ENCODE measurements at regions not wholly inside any gene's neighbourhood (a gene's known extent, or its start where the extent isn't known, plus 50 kb on each side); places are given as distances from the start of the nearest gene placed in this dataset.
"Not testable (repeated sequence)": the region's sequence is repeated elsewhere in the genome, so short reads cannot be mapped to it uniquely, and the experiment has no call there.

DNA sequence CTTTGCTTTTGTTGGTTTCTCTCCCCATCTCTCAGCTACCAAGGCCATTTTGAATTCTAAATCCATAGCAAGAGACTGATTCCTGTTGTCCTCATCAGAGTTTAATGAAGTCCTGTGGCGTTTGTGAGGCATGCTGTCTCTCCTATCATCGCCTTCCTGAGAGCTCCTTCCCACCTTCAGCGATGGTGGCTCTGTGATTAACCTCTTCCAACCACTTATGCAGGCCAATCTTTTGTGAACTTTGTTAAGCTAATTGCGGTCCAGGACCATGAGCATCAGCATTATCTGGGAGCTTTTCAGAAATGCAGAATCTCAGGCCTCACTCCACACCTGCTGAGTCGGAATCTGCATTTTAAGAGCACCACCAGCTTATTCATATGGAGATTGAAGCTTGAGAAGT is 272.5 kb upstream of the CDYL start:
- no peak for DNase-seq (ENCODE audit: low read depth)

DNA sequence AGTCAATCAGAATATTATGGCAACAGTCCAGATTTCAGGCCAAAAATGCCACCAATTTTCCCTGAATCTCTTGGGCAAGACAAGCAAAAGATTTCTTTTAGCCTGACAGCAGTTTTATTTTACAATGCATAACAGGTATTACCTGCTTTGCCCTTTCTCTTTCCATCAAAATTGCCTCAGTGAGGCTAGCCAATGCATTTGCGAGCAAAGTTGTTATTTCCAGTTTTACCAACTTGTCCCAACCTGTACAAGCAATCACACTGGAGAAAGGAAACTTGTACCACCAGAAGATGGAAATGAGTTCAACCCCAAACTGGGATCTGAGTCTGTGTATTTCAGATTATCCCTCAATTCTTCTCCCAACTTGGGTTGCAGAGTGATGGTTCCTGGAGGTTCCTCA is 279.9 kb upstream of the CDYL start:
- DNase-seq (ENCODE audit: low read depth): no peak

DNA sequence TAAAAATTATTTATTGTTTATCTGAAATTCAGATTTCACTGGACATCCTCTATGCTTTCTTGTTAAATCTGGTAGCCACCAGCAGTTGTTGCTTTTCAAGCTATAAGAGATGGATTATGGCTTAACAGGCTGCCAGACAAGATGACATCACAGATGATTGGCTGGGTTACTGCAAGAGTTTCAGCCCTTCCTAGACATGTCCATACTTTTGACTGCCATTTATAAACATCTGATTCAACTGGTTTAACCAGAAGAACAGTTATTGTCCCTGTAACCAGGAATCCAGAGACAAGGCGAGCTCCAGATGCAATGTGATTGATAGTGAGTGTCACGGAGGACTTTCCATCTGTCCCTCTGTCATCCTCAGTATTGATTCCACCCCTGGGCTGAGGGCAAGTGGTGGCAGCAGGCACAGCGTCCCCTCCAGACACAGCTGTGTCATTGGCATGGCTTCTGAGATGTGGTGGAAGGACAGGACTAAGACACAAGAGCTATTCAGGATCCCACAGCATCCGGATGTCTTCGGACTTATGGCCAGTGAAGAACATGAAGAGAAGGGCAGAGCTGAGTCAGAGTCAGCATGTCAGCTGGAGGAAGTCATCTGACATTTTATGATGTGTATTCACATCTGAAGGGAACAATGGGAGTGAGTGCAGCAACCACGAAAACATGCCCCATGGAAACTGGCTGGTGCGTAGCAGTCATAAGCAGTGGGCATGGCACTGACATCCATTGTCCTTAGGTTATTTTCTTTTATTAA is 284.5 kb upstream of the CDYL start:
- DNase-seq (ENCODE audit: low read depth): peak; percentile 25

DNA sequence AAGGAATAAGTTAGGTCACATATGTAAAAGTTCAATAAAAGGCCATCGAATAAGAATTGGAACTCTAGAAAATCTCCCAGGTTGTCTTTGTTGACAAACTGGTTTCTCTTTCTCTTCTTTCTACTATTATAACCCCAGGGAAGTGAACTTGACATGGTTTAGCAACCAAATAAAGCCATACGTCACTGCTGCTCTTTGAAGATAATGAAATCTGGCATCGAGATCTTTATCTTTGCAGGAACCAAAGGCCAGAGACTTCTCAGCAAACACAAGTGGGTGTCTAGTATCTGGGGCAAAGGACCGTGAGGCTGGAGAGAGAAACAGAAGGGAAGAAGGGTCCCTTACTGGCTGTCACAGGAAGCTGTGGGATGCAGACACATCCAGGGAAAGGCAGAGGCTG is 286.7 kb upstream of the CDYL start:
- no peak for DNase-seq (ENCODE audit: low read depth)

DNA sequence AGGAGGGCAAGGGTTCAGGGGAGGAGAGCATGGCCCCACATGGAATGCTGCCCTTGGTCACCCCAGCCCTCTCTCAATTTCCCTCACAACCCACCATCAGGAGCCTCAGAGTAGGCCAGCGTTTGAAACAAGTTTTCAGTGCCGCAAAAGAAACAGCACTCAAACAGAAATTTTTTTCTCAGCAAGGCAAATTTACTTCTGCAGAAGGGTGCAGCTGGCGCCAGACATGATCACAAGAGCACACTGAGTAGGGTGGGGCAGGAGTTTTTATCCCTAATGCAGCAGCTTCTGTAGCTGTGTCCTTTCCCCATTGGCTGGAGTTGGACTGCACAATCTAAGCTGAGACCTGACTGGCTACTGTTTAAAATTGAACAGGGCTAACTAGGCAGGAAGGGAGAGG is 287.8 kb upstream of the CDYL start:
- DNase-seq (ENCODE audit: low read depth): no peak

DNA sequence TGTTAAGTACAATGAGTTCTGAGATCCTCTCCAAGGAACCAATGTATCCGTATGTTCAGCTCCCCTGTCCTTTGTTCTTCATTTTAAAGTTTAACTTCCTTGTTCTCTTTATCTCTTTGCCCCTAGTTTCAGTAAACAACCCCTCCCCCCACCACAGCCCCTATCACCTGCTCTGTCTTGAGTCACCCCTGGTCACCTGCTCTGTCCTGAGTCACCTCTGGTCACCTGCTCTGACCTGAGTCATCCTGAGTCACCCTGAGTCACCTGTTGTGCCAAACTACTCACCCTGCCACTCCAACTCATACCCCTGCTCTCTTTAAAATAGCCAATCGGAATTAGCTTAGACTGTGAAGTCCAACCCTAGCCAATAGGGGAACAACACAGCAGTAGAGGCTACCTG is 288.7 kb upstream of the CDYL start:
- DNase-seq (ENCODE audit: low read depth): peak; percentile 61

DNA sequence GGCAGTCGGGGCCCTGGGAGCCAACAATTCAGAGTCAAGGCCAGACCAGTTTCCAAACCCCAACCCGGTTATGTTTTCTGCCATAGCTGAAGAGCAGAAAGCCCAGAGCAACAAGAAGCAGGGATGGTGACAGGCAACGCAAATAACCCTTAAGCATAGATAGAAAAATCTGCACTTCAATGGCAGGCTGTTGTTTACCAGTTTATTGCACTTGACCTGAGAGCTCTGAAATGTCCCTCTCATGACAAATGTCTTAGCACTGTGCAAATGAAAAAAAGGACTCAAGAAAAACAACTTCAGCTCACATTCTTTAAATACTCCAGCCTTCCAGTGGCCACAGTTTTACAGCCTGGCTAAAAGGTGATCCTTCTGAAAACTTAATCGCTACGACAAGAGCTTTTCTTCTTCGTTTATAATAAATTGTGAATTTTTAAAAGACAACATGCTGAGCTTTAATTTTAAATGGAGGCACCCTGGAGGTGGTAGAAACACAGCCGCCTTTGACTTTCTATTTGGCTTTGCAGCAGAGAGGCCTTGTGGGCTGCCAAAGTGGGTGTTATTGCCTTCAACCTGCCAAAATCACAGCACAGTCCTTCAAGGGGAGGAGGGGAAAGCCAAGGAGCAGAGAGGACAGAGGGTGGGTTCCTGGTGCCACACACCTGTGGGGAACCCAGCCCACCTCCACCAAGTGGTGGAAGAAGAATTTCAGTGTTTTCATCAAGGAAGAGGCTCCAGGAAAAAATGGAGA is 289.5 kb upstream of the CDYL start:
- no peak for DNase-seq (ENCODE audit: low read depth)

DNA sequence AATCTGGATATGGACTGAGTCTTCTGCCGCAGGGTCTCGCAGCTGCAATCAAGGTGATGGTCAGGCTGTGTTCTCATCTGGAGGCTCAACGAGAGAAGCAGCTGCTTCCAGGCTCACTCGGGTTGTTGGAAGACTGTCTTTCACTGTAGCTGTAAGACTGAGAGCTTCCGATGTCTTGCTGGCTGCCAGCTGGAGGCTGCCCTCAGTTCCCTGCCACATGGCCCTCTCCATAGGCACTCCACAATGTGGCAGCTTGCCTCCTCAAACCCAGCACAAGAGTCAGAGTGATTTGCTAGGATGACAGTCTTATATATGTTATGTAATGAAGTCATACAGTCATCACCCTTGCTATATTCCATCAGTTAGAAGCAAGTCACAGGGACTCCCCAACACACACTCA is 290.5 kb upstream of the CDYL start:
- DNase-seq (ENCODE audit: low read depth): no peak

DNA sequence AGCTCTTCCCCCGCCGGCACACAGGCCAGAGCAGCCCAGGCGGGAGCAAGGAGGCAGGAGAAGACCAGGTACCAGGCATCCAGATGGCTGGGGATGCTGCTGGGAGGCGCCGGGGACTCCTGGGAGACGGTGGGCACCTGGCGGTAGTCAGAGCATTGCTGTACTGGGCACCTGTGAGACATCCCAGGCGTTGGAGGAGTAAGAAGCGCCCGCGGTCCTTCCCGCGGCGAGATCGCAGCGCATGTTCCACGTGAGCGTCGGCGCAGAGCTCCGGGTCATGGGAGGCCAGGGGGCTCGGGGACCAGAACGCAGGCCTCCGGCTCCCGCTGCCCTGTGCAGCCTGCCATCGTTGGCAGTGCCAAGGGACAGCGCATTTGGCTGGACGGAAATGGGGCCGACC is 293.7 kb upstream of the CDYL start:
- DNase-seq (ENCODE audit: low read depth): no peak

DNA sequence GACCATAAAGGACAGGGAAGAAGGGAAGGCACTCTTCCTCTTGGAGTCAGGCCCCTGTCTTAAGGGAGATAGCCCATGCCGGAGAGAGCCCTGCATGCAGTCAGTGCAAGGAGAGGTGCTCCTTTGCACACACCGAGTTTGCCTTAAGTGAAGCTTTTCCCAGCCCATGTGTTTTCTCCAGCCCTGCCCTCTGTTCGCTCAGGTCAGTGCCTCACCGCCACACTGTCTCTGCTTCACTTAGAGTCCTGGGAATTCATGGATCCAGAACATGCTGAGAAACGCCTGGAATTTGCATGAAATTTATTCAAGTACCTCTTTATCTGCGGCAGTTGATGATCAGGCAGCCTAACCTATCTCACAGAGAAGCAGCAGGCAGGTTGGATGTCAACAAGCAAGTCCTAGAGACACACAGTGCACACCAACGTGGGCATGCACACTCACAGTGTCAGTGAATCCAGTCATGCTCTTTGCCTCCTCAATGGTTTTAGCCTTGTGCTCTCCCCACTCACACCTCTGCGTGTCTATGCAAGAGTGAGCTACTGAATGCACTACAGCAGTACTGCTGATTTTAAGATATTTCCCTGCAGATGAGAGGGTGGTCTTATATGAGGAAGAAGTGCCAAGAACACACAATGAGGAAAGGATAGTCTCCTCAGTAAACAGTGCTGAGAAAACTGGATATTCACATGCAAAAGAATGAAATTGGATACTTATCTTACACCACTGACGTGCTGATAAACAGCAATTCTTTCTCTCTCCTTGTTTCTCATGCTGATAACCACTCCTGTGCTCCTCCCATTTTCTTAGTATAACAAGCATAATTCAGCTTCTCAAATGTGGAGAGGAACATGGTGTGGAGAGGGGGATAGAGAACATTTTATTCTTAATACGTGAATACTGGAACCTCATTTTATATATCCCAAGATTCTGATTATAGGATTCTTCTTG is 295.1 kb upstream of the CDYL start:
- DNase-seq (ENCODE audit: low read depth): no peak

DNA sequence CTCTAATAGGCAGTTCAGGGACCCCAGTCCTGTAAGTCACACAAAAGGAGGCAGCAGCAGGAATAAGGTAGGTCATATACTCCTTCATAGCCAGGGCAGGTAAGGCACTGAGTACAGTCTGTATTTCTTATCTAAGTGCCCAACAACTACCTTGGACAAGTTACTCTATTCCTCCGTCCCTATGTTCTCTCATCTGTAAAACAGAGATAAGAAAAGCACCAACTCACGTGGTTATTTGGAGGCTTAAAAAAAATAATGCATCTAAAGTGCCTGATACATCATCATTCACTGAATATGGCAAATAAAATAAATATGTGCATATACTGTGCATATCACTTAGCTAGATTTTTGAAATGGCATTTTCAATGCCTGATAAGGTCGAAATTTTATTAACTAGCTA is 298.1 kb upstream of the CDYL start:
- no peak for DNase-seq (ENCODE audit: low read depth)

DNA sequence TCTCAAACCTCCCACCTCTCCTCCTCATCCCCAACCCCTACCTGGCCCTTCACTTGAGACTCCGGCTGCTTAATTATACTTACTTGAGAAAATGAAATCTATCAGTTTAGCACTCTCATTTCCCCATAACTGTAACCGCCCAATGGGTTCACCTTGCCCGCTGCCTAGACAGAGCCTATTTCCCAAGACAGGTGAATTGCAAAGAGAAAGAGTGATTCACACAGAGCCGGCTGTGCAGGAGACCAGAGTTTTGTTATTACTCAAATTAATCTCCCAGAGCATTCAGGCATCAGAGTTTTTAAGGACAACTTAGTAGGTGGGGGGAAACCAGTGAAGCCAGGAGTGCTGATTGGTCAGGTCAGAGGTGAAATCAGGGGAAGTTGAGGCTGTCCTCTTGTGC is 301.4 kb upstream of the CDYL start:
- DNase-seq (ENCODE audit: low read depth): no peak

DNA sequence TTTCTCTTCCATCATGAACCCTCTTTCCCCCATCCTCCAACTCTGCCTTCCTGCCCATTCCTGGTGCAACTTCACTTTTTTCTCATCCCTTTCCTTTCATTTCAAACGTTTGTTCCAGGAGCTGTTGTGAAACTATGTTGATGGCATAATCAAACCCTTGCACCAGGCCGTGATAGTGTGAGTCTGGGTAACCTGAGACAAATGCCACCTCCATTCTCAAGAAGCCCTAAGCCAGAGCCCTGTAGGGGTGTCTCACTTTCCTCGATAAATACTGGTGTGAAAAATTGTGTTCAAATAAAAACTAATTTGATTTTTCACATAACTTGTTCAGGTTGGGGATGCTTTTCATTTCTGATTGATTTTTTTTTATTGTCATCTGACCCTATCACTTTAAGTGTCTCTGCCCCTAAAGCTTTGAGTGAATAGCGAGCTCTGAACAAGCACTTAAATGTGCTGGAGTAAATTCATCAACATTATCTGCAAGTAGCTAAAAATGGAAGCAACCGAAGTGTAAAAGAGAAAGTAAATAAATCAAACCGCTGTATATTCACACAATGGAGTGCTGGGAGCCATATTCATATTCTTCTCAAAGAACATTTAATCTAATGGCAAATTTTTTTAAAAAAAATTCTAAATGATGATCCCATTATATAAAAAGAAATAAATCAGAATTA is 303.1 kb upstream of the CDYL start:
- no peak for DNase-seq (ENCODE audit: low read depth)

DNA sequence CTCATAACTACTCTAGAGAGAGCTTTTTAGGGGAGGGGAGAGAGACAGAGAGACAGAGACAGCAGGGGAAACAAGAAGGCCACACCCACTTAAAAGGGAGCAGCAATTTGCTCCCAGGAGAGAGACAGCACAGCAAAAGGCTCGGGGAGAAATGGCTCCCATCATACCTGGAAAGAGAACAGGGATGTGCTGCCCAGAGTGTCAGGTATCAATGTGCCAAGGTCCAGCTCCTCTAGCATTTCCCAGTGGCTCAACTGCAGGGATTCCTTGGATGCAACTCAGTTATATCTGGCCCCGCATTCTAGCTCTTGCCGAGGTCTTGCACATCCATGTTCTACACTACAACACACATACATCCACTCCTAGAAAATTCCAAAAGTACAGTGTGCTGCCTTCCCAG is 304.0 kb upstream of the CDYL start:
- no peak for DNase-seq (ENCODE audit: low read depth)

DNA sequence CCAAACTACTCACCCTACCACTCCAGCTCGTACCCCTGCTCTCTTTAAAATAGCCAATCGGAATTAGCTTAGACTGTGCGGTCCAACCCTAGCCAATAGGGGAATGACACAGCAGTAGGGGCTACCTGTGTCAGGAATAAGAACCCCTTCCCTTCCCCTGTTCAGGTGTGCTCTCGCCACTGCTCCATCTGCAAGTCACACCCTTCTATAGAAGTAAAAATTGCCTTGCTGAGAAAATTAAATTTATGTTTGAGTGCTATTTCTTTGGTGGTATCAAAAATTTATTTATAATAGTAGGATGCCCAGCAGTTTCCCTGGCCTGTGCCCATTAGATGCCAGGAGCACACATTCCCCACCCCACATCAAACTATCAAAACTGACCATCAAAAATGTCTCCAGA is 304.7 kb upstream of the CDYL start:
- not testable (repeated sequence) for DNase-seq (ENCODE audit: low read depth)

DNA sequence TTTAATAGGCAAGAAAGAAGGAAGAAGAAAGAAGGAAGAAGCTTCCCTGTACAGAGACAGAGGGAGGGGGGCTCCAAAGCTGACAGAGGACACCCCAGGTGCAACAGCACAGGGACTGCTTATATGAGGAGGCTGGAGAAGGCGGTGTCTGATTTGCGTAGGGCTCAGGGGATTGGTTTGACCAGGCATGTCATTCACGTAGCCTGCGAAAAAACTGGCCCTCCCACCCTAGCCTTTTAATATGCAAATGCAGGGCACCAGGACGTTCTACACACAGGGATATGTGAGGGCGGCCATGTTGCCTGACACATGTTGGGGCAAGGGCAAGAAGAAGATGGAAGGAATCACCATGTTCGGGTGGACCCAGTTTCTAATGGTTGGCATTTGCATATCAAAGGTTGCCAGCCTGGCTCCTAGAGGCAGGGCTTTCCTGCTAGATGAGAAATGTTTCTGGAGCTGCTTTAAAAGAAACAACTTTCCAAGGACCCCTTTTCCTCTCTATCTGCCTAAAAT is 305.4 kb upstream of the CDYL start:
- no peak for DNase-seq (ENCODE audit: low read depth)

DNA sequence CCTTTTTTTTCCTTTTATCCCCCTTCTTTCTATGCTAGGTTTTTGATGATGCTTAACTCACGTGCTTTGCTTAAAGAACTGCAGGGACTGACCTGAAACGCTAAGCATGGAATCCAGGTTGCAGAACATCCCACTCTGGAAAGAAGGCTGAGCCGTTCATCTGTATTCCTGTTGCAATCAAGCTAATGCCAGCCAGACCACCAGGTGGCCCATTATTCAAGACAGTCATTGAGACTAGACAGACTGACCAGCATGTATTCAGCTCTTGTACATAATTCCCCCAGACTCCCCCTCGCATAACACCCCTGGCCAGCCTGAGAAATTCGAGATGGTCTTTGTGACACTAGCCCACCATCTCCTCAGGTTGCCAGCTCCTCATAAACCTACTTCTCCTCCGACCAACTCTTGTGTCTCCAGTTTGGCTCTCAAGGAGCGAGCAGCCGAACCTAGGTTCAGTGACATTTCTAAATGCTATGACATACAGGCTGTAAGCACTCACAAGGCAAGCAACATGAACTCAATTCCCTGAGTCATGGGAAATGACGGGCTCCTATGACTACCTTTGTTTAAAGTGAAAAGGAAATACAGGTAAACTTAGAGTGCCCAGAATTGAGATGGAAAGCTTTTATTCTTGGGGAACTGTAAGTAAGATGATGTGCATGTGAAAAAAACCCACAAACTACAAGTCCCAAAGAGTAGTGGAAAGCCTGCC is 309.3 kb upstream of the CDYL start:
- peak; percentile 25 for DNase-seq (ENCODE audit: low read depth)

DNA sequence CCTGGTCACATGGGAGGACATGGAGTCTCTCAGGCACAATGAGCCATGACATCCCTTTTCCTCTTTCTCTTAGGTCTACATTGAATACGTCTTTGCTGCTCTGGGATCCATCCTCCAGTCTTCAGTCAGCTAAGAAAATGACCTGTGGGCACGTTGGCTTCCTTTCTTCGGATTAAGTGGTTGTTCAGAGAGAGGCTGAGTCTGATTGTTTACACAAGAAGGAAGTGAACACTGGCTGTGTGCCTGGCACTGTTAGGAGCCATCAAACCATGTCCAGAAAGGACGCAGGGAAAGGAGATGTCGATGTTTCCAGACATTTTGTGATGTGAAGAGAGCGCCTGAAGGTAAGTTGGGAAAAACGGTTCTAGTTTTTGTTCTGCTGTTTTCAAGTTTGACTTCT is 309.9 kb upstream of the CDYL start:
- DNase-seq (ENCODE audit: low read depth): peak; percentile 70

DNA sequence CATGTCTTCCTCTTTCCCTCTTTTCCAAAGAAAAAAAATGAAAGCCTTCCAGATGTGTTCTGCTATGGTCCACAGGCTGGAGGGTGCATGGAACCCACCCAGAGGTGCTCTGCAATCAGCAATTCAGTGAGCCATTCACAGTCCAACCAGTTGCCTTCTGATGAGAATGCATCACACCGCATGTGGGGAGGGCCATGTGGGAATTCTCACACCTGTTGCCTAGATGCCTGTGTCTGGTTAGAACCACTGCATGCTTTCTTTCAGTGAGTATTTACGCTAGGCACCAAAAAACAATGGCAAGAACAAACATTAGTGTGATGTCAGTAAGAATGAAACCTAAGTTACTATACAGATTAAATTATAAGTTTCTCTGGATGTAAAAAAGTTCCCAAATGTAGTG is 311.6 kb upstream of the CDYL start:
- DNase-seq (ENCODE audit: low read depth): no peak

DNA sequence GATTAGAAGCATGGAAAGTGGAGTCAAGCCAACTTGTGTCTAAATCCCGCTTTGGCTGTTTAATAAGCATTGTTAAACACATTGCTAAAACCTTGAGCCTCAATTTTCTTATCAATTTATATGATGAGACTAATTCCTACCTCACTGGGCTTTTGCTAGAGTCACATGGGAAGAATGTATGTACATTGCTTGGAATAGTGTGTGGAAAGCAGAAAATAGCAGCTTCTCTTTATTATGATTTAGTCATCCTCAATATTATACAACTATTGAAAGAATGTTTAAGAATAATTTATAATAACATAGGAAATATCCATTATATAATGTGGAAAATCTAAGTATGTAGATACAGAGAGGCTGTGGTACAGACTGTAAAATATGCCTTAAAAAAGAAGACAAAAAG is 313.0 kb upstream of the CDYL start:
- no peak for DNase-seq (ENCODE audit: low read depth)
